AG04450 (cell line): ENCODE measurements at regions not wholly inside any gene's neighbourhood (a gene's known extent, or its start where the extent isn't known, plus 50 kb on each side); places are given as distances from the start of the nearest gene placed in this dataset.

Experiments
- CTCF ChIA-PET: fragments of 300-600, 350-600 bp; formaldehyde crosslinking; extraction: SDS; loops from one replicate; lab custom pipeline; 2022; ENCODE audit warnings: antibody characterized with exemption, inconsistent platforms; lab: Charles Lee
- POLR2A ChIA-PET: fragments of 350-600 bp; formaldehyde crosslinking; extraction: SDS; loops from one replicate; lab custom pipeline; 2021; ENCODE audit warnings: antibody characterized with exemption, inconsistent platforms; lab: Yijun Ruan, JAX
- DNase-seq: peaks from one replicate; pipeline ENCODE4 v3.0.0-alpha.2; 2011; ENCODE audit warnings: low read depth, low spot score
- H3K27ac ChIP-seq: one replicate; pipeline ENCODE4 v1.5.1; 2012; ENCODE audit warnings: low read depth, low read length, control low read depth
- H3K27me3 ChIP-seq: one replicate; pipeline ENCODE4 v1.6.0; 2012; ENCODE audit warnings: low read length; ENCODE audit not compliant: control insufficient read depth, insufficient read depth
- H3K4me3 ChIP-seq: 2 replicates; pipeline ENCODE4 v1.5.1; 2011; ENCODE audit warnings: mild to moderate bottlenecking, low read depth, low read length, control low read depth
- H3K9me3 ChIP-seq: 2 replicates; pipeline ENCODE4 v1.5.1; 2012; ENCODE audit warnings: low read length; ENCODE audit not compliant: control insufficient read depth, insufficient read depth
- TF ChIP-seq, protein P1 (sequence below): IDR thresholded peaks from 2 replicates; pipeline ENCODE4 v1.5.1; 2011; ENCODE audit warnings: low read depth, low read length, control low read depth, inconsistent platforms

DNA sequence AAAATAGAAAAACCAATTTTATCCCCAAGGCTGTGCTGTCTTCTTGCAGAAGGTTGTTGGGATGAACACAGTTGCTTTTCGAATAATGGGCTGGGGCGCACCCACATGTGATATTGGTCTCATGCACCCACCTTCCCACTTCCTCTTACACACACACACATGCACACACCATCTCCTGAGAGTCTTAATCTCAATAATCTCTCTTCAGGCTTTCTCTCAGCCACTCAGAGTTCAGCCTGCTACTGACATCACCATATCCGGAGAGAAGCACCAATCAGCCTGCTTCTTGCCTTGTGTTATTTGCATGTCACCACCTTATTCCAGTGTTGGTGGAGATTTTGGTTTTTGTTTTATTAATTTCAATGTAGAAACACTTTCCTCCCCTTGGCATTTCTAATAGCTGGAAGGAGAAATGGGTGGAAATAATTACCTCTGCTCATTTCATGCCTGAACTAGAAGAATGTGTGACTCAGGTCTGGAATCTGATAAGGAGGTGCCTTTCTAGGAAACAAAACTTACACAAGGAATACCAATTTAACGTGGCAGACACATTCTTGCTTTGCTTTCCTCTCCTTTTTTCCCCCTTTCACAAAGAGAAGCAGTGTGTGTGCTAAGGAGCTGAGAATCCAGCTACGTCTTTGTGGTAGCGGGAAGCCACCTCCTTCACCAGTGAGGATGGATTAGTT is 400.2 kb downstream of the MID1IP1 start:
- TF ChIP-seq, protein P1, sequence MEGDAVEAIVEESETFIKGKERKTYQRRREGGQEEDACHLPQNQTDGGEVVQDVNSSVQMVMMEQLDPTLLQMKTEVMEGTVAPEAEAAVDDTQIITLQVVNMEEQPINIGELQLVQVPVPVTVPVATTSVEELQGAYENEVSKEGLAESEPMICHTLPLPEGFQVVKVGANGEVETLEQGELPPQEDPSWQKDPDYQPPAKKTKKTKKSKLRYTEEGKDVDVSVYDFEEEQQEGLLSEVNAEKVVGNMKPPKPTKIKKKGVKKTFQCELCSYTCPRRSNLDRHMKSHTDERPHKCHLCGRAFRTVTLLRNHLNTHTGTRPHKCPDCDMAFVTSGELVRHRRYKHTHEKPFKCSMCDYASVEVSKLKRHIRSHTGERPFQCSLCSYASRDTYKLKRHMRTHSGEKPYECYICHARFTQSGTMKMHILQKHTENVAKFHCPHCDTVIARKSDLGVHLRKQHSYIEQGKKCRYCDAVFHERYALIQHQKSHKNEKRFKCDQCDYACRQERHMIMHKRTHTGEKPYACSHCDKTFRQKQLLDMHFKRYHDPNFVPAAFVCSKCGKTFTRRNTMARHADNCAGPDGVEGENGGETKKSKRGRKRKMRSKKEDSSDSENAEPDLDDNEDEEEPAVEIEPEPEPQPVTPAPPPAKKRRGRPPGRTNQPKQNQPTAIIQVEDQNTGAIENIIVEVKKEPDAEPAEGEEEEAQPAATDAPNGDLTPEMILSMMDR: no peak
- POLR2A ChIA-PET: no interaction called here
- DNase-seq: no peak

DNA sequence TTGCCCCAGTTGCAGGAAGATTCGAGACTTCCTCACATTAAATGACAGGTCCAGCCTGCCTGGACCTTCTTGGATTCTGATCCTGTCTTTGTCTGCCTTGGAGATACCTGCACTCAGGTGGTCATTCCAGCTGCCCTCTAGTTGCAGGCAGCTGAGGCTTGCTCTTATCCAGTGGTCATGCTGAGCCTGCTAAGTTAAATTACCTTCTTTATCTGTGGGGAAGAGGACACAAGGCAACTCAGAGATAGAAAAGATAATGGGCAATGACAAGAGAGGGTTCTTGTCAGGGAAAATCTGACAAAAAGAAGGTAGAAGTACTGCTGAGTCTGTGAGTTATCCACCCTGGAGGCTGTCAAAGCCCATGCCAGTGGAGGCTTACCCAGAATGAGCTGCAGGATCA is 401.4 kb downstream of the MID1IP1 start:
- TF ChIP-seq, protein P1: no peak
- POLR2A ChIA-PET: no interaction called here

More for the DNA sequence above, 400.2 kb downstream of the MID1IP1 start:
- Histone ChIP-seq H3K27ac (no peak overlapping the region), H3K4me3 (no peak overlapping the region), H3K9me3 (no peaks in the 10 kb centered on the region), H3K27me3 (no peaks in the 10 kb centered on the region)
- CTCF ChIA-PET: no interaction called here

DNA sequence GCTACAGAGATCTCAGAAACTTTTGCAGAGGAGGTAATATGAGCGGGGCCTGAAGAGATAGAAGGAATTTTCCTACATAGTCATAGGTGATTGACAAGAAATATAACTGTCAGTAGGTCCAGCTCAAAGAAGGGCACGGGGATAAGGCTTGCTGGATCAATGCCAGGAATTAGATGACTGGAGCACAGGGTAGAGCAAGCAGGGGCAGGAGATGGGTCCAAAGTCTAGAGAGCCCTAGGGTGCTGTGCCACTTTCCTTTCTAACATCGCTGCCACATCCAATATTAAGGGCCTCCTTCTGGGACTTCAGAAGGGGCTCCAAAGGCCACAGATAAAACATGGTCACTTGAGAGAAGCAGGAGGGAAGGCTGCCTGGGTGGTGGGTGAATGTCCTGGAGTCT is 402.2 kb downstream of the MID1IP1 start:
- Histone ChIP-seq H3K4me3 (no peak overlapping the region), H3K27ac (no peak overlapping the region), H3K27me3 (no peaks in the 10 kb centered on the region), H3K9me3 (no peaks in the 10 kb centered on the region)
- ChIA-PET POLR2A (no interaction called here), CTCF (no interaction called here)
- TF ChIP-seq, protein P1: no peak
- DNase-seq: no peak

More for the DNA sequence above, 401.4 kb downstream of the MID1IP1 start:
- CTCF ChIA-PET: no interaction called here
- no peaks in the 10 kb centered on the region for H3K9me3 ChIP-seq
- H3K27ac ChIP-seq: no peak overlapping the region
- H3K27me3 ChIP-seq: no peaks in the 10 kb centered on the region
- no peak for DNase-seq
- no peak overlapping the region for H3K4me3 ChIP-seq

DNA sequence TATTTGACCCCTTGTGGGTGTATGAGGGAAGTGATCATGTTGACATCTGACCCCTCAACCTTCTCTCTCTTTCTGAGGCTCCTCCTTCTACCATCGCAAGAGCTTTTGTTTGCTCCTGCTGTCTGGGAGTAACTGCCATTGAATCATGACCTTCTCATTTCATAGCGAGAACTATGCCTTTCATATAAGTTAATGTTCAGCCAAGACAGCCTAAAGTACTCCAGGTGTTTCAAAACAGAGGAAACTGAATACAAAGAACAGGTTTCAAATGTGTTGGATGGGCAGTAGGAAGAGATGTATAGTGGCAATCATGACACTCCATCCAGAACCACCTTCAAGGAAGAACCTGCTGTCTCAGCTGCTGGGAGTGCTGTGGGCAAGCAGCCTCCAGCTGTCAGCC is 403.1 kb downstream of the MID1IP1 start:
- H3K4me3 ChIP-seq: no peak overlapping the region
- no peaks in the 10 kb centered on the region for H3K9me3 ChIP-seq
- no peak for DNase-seq
- CTCF ChIA-PET: no interaction called here
- TF ChIP-seq, protein P1: no peak
- POLR2A ChIA-PET: no interaction called here
- H3K27ac ChIP-seq: no peak overlapping the region
- H3K27me3 ChIP-seq: no peaks in the 10 kb centered on the region

DNA sequence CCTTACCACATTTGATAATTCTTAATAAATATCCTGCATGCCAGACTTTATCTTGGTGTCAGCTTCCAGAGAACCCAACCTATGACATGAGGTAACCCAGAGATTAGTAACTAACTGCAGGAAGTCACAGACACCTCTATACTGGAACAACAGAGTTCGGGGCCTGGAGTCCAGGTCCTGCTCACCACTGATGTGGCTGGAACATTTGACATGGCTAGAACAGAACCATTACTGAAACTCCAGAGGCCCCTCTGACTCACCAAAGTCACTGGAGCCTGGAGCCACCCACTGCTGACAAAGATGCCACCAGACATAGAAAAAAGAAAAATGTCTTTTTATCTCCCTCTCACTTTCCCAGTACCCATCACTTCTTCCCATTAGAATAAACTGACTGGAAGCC is 403.7 kb downstream of the MID1IP1 start:
- CTCF ChIA-PET: no interaction called here
- H3K27ac ChIP-seq: no peak overlapping the region
- H3K4me3 ChIP-seq: no peak overlapping the region
- no peaks in the 10 kb centered on the region for H3K27me3 ChIP-seq
- POLR2A ChIA-PET: no interaction called here
- H3K9me3 ChIP-seq: no peaks in the 10 kb centered on the region
- TF ChIP-seq, protein P1: no peak
- DNase-seq: no peak
